GM23248 (cell line): ENCODE measurements at regions not wholly inside any gene's neighbourhood (a gene's known extent, or its start where the extent isn't known, plus 50 kb on each side); places are given as distances from the start of the nearest gene placed in this dataset.

Experiments used
- EZH2 ChIP-seq: fragments of 200-600 bp; sonication (generic); IDR thresholded peaks from 2 replicates; pipeline ENCODE4 v1.6.1; 2018; ENCODE audit warnings: antibody characterized with exemption, mild to moderate bottlenecking; ENCODE audit not compliant: insufficient read depth, poor library complexity, severe bottlenecking
- EZH2phosphoT487 ChIP-seq: fragments of 200-600 bp; sonication (generic); IDR thresholded peaks from 2 replicates; pipeline ENCODE4 v1.6.1; 2018; ENCODE audit warnings: antibody characterized with exemption, moderate library complexity, mild to moderate bottlenecking, low read depth; ENCODE audit not compliant: insufficient read depth

DNA sequence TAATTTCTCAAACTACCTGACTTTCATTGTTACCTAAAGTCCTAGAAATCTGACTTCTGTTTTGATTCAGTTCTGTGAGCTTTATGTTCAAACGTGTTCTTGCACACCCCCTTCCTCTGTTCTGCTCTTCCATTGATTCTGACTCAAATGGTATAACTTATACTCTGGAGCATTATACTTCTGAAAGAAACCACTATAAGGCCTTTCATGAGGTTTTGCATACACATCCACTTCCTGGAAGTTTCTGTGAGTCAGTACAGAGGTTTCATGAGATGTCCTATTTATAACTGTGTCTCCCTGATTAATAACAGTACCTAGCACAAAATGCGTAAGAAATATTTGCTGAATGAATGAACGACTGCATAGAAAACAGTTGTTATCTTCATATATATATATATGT is 540.2 kb upstream of the CT83 start:
- TF ChIP-seq EZH2 (no peak), EZH2phosphoT487 (no peak)
